Smooth muscle cell (in vitro differentiated cells): ENCODE measurements at regions not wholly inside any gene's neighbourhood (a gene's known extent, or its start where the extent isn't known, plus 50 kb on each side); places are given as distances from the start of the nearest gene placed in this dataset.
"Not testable (repeated sequence)": the region's sequence is repeated elsewhere in the genome, so short reads cannot be mapped to it uniquely, and the experiment has no call there.

Experiments used
- DNase-seq: peaks from one replicate; lab custom pipeline; 2025; ENCODE audit not compliant: unreplicated experiment; lab: John Stamatoyannopoulos, UW
- H2AFZ ChIP-seq: fragments of 200-600 bp; sonication (generic); 2 replicates; pipeline ENCODE4 v1.6.0; 2016; ENCODE audit warnings: antibody characterized with exemption, low read depth, mild to moderate bottlenecking
- H3F3A ChIP-seq: fragments of 200-600 bp; sonication (generic); 2 replicates; pipeline ENCODE4 v1.6.0; 2017; ENCODE audit warnings: antibody characterized with exemption, low read depth
- H3K27ac ChIP-seq: fragments of 200-600 bp; sonication (generic); 2 replicates; pipeline ENCODE4 v1.5.1; 2016; ENCODE audit warnings: low read depth, mild to moderate bottlenecking
- H3K27me3 ChIP-seq: fragments of 200-600 bp; sonication (generic); 2 replicates; pipeline ENCODE4 v1.6.1; 2016; ENCODE audit warnings: low read depth, mild to moderate bottlenecking
- H3K36me3 ChIP-seq: fragments of 200-600 bp; sonication (generic); 2 replicates; pipeline ENCODE4 v1.5.1; 2016; ENCODE audit warnings: low read depth
- H3K4me1 ChIP-seq: fragments of 200-600 bp; sonication (generic); 2 replicates; pipeline ENCODE4 v1.5.1; 2016; ENCODE audit warnings: low read depth
- H3K4me2 ChIP-seq: fragments of 200-600 bp; sonication (generic); 2 replicates; pipeline ENCODE4 v1.6.0; 2016; ENCODE audit warnings: mild to moderate bottlenecking
- H3K4me3 ChIP-seq: fragments of 200-600 bp; sonication (generic); 2 replicates; pipeline ENCODE4 v1.5.1; 2016; ENCODE audit warnings: mild to moderate bottlenecking
- H3K79me2 ChIP-seq: fragments of 200-600 bp; sonication (generic); 2 replicates; pipeline ENCODE4 v1.6.0; 2016; ENCODE audit warnings: low read depth, mild to moderate bottlenecking
- H3K9ac ChIP-seq: fragments of 200-600 bp; sonication (generic); 2 replicates; pipeline ENCODE4 v1.6.0; 2016; ENCODE audit warnings: low read depth
- H3K9me3 ChIP-seq: fragments of 200-600 bp; sonication (generic); replicated peaks from 2 replicates; pipeline ENCODE4 v1.5.1; 2016; ENCODE audit warnings: low read depth
- H4K20me1 ChIP-seq: fragments of 200-600 bp; sonication (generic); 2 replicates; pipeline ENCODE4 v1.6.0; 2016; ENCODE audit warnings: low read depth
- CTCF ChIP-seq: fragments of 200-600 bp; sonication (generic); IDR thresholded peaks from 2 replicates; pipeline ENCODE4 v1.5.1; 2017; ENCODE audit warnings: borderline replicate concordance, mild to moderate bottlenecking, antibody characterized with exemption; ENCODE audit not compliant: insufficient read depth, poor library complexity, severe bottlenecking
- WGBS: methylation state at CpG from one replicate; pipeline ENCODE4 v1.1.7; 2016; ENCODE audit warnings: low lambda C conversion rate; 5-methylcytosine and 5-hydroxymethylcytosine counted together

DNA sequence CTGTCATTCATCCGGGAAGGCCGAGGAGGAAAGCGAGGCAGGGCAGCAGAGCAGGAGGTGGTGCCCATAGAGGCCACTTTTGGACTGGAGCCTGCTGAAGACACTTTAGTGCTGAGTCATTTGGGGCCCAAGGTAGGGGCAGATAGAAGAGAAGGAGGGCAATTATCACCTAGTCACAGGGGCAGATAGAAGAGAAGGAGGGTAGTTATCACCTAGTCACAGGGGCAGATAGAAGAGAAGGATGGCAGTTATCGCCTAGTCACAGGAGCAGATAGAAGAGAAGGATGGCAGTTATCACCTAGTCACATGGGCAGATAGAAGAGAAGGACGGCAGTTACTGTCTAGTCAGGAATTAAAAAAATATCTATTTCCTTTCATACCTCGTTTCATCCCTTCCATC is 1372.6 kb downstream of the FOXD4L5 start:
- 80% methylated on average over 6 of the region's 6 CpGs for WGBS
- not testable (repeated sequence) for H3F3A ChIP-seq, H3K27me3 ChIP-seq, H3K27ac ChIP-seq, H3K36me3 ChIP-seq, H3K9me3 ChIP-seq, H3K4me1 ChIP-seq, H3K79me2 ChIP-seq, DNase-seq, H2AFZ ChIP-seq, H3K4me2 ChIP-seq, H4K20me1 ChIP-seq, H3K4me3 ChIP-seq, H3K9ac ChIP-seq

GRCh38 chr9:63909076-63909475 is 1375.9 kb downstream of the FOXD4L5 start:
- not testable (repeated sequence) for H3K9ac ChIP-seq, H3K27ac ChIP-seq, H2AFZ ChIP-seq, H4K20me1 ChIP-seq, H3K4me1 ChIP-seq, H3K36me3 ChIP-seq, H3K79me2 ChIP-seq, H3F3A ChIP-seq, DNase-seq, H3K4me3 ChIP-seq, H3K4me2 ChIP-seq, H3K9me3 ChIP-seq, H3K27me3 ChIP-seq
- WGBS, result 54% methylated on average over 3 of the region's 3 CpGs

DNA sequence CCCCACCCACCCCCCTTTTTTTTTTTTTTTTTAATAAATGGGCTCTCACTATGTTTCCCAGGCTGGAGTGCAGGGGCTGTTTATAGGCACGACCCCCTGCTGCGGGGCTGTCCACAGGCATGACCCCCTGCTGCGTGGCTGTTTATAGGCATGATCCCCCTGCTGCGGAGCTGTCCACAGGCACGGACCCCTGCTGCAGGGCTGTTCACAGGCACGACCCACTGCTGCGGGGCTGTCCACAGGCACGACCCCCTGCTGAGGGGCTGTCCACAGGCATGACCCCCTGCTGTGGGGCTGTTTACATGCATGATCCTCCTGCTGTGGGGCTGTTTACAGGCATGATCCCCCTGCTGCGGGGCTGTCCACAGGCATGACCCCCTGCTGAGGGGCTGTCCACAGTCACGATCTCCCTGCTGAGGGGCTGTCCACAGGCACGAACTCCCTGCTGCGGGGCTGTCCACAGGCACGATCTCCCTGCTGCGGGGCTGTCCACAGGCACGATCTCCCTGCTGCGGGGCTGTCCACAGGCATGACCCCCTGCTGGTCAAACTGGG is 1385.3 kb downstream of the FOXD4L5 start:
- not testable (repeated sequence) for H3K79me2 ChIP-seq, H3K9me3 ChIP-seq, DNase-seq, H3K36me3 ChIP-seq, H3K4me1 ChIP-seq, H3K27me3 ChIP-seq, H3F3A ChIP-seq, H2AFZ ChIP-seq, H3K27ac ChIP-seq, H3K4me3 ChIP-seq, H3K4me2 ChIP-seq, H3K9ac ChIP-seq, H4K20me1 ChIP-seq
- WGBS, result 80% methylated on average over 16 of the region's 16 CpGs

- not testable (repeated sequence) for H3K27me3 ChIP-seq, H3F3A ChIP-seq, H4K20me1 ChIP-seq, H3K4me1 ChIP-seq, H3K27ac ChIP-seq, H3K4me2 ChIP-seq, H3K9ac ChIP-seq, H3K9me3 ChIP-seq, H3K4me3 ChIP-seq, DNase-seq, H3K36me3 ChIP-seq, H2AFZ ChIP-seq, H3K79me2 ChIP-seq
- 51% methylated on average over 5 of the region's 5 CpGs for WGBS
Measured at GRCh38 chr9:63881386-63881785, 1403.6 kb downstream of the FOXD4L5 start.

GRCh38 chr9:63876380-63876779 is 1408.6 kb downstream of the FOXD4L5 start:
- H3K9me3 ChIP-seq, H3K4me2 ChIP-seq, DNase-seq, H3K36me3 ChIP-seq, H3K79me2 ChIP-seq, H2AFZ ChIP-seq, H4K20me1 ChIP-seq, H3K27me3 ChIP-seq, H3K27ac ChIP-seq, H3K9ac ChIP-seq, H3F3A ChIP-seq, H3K4me3 ChIP-seq, H3K4me1 ChIP-seq: not testable (repeated sequence)
- WGBS, result 82% methylated on average over 15 of the region's 17 CpGs

DNA sequence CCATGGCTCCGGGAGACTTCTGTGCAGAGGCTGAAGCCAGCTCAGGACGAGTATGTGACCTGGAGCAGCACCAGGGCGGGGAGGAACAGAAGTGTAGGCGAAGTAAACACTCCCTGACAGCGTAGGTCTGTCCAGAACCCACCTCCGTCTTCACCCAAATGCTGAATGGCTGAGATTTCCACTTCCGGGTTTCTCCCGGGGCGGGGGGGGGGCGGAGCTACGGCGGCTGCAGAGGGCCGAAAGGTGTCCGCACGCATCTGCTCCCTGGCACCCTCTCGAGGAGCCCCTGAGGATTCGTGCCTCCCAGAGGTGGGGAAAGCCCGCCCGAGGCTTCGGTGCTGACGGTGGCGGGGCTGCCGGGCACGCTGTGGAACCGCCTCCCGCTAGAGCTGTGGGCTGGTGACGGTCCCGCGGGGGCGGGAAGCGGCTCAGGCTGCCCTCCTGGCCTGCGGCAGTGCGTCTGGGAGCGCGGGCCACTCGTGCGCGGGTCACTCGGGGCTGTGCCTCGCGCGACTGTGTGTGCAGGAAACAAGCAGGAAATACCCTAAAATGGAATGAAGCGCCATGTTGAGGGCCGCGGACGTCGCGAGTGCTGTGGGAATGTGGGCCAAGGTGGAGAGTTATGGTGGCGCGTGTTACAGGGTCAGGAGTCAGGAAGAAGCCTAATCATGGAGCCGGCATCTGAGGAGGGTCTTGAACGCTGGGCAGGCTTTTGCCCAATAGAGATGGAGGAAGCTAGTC is 1425.4 kb downstream of the FOXD4L5 start:
- H3K4me3 ChIP-seq, result no peak overlapping the region
- H3K4me2 ChIP-seq, result no peak overlapping the region
- H3K9me3 ChIP-seq, result no peaks in the 10 kb centered on the region
- no peak overlapping the region for H3K9ac ChIP-seq
- no peaks in the 10 kb centered on the region for H4K20me1 ChIP-seq
- no peaks in the 10 kb centered on the region for H3F3A ChIP-seq
- no peaks in the 10 kb centered on the region for H3K27me3 ChIP-seq
- H3K27ac ChIP-seq, result no peak overlapping the region
- H3K36me3 ChIP-seq, result no peaks in the 10 kb centered on the region
- DNase-seq, result no peak
- H3K79me2 ChIP-seq, result no peaks in the 10 kb centered on the region
- no peaks in the 10 kb centered on the region for H3K4me1 ChIP-seq
- WGBS, result 89% methylated on average over 42 of the region's 52 CpGs
- no peak for TF ChIP-seq CTCF
- no peak overlapping the region for H2AFZ ChIP-seq

- not testable (repeated sequence) for H4K20me1 ChIP-seq, H3K27ac ChIP-seq, H3K4me1 ChIP-seq, H3K4me2 ChIP-seq, H3K27me3 ChIP-seq, H3K36me3 ChIP-seq, H3F3A ChIP-seq, H3K9ac ChIP-seq, H3K79me2 ChIP-seq, DNase-seq, H3K9me3 ChIP-seq, H2AFZ ChIP-seq, H3K4me3 ChIP-seq
- 87% methylated on average over 24 of the region's 24 CpGs for WGBS
Measured at GRCh38 chr9:63859090-63859474, 1425.9 kb downstream of the FOXD4L5 start.

- not testable (repeated sequence) for DNase-seq, H3K79me2 ChIP-seq, H3K27me3 ChIP-seq, H3F3A ChIP-seq, H3K9me3 ChIP-seq, H3K4me1 ChIP-seq, H2AFZ ChIP-seq, H3K27ac ChIP-seq, H3K4me3 ChIP-seq, H3K4me2 ChIP-seq, H3K9ac ChIP-seq, H3K36me3 ChIP-seq, H4K20me1 ChIP-seq
- WGBS, result 86% methylated on average over 14 of the region's 15 CpGs
Measured at GRCh38 chr9:63853140-63853751, 1431.8 kb downstream of the FOXD4L5 start.
